HCEC 1CT (cell line): ENCODE measurements at regions not wholly inside any gene's neighbourhood (a gene's known extent, or its start where the extent isn't known, plus 50 kb on each side); places are given as distances from the start of the nearest gene placed in this dataset.
A peak's percentile ranks its signal among the peaks of the same experiment; 100 is the strongest.

Experiments
- DNase-seq: peaks from one replicate; pipeline ENCODE4 v3.0.0-alpha.2; 2017

- DNase-seq: no peak
Measured at GRCh38 chr21:26412885-26413284, 160.2 kb downstream of the CYYR1 start.

GRCh38 chr21:26409735-26410134 lies 163.4 kb downstream of the CYYR1 start:
- no peak for DNase-seq

GRCh38 chr21:26408511-26408910 lies 164.6 kb downstream of the CYYR1 start:
- no peak for DNase-seq

- no peak for DNase-seq
Measured at GRCh38 chr21:26406526-26406925, 166.6 kb downstream of the CYYR1 start.

GRCh38 chr21:26405735-26406361 lies 167.2 kb downstream of the CYYR1 start:
- peak; percentile 80 for DNase-seq

GRCh38 chr21:26405071-26405470 lies 168.0 kb downstream of the CYYR1 start:
- DNase-seq: peak; percentile 29

- no peak for DNase-seq
Measured at GRCh38 chr21:26404288-26404687, 168.8 kb downstream of the CYYR1 start.

- DNase-seq: no peak
Measured at GRCh38 chr21:26403321-26403720, 169.8 kb downstream of the CYYR1 start.

- no peak for DNase-seq
Measured at GRCh38 chr21:26397545-26397944, 175.5 kb downstream of the CYYR1 start.

GRCh38 chr21:26394341-26394740 lies 178.7 kb downstream of the CYYR1 start:
- DNase-seq: no peak

GRCh38 chr21:26391166-26391565 lies 181.9 kb downstream of the CYYR1 start:
- DNase-seq: no peak

- peak; percentile 73 for DNase-seq
Measured at GRCh38 chr21:26389971-26390641, 183.0 kb downstream of the CYYR1 start.

GRCh38 chr21:26388731-26389231 lies 184.3 kb downstream of the CYYR1 start:
- peak; percentile 81 for DNase-seq

- peak; percentile 17 for DNase-seq
Measured at GRCh38 chr21:26385721-26386120, 187.4 kb downstream of the CYYR1 start.

GRCh38 chr21:26379561-26379960 lies 193.5 kb downstream of the CYYR1 start:
- DNase-seq: no peak

- no peak for DNase-seq
Measured at GRCh38 chr21:26377111-26377694, 195.9 kb downstream of the CYYR1 start.

GRCh38 chr21:26374817-26375216 lies 198.3 kb downstream of the CYYR1 start:
- no peak for DNase-seq

GRCh38 chr21:26368591-26369320 lies 198.2 kb upstream of the APP start:
- DNase-seq: no peak

- peak; percentile 29 for DNase-seq
Measured at GRCh38 chr21:26366781-26367180, 196.2 kb upstream of the APP start.

- no peak for DNase-seq
Measured at GRCh38 chr21:26365849-26366248, 195.3 kb upstream of the APP start.

GRCh38 chr21:26351661-26352060 lies 181.1 kb upstream of the APP start:
- DNase-seq: no peak

GRCh38 chr21:26332867-26333266 lies 162.3 kb upstream of the APP start:
- DNase-seq: no peak

GRCh38 chr21:26331205-26331980 lies 160.8 kb upstream of the APP start:
- DNase-seq: no peak
